Spleen (tissue), 7 donors: ENCODE measurements at regions not wholly inside any gene's neighbourhood (a gene's known extent, or its start where the extent isn't known, plus 50 kb on each side); places are given as distances from the start of the nearest gene placed in this dataset.

Experiments used
- POLR2A ChIP-seq, 3 donors: fragments of 450-650 bp; IDR thresholded peaks; one replicate each; pipeline ENCODE4 v1.5.1; 2017; ENCODE audit warnings: antibody characterized with exemption in 3 of 3, mild to moderate bottlenecking in 1 of 3
- POLR2AphosphoS5 ChIP-seq, 3 donors: sonication (generic); formaldehyde crosslinking; IDR thresholded peaks; one replicate each; pipeline ENCODE4 v1.5.1; 2017; ENCODE audit warnings: antibody characterized with exemption in 3 of 3
- TF ChIP-seq, protein P1 (sequence below), 11 experiments: fragments of 200-600 bp in 7 of 11; fragments of 450-650 bp in 4 of 11; sonication (generic) in 4 of 11; IDR thresholded peaks in 8 of 11; conservative IDR thresholded peaks in 3 of 11; 1 replicate in 7 of 11; 2 replicates in 4 of 11; pipeline versions ENCODE4 v1.4.0 to v1.8.0; 2016 to 2021; ENCODE audit warnings: antibody characterized with exemption in 11 of 11, inconsistent platforms in 4 of 11, mild to moderate bottlenecking in 1 of 11
- donor health status: DM: no; HTN: no; CAD: no; lungs with moderate emphysema.
- donor health status: DM: no; HTN: no; CAD: no.
- donor health status: DM: no; HTN: no; CAD: no.

DNA sequence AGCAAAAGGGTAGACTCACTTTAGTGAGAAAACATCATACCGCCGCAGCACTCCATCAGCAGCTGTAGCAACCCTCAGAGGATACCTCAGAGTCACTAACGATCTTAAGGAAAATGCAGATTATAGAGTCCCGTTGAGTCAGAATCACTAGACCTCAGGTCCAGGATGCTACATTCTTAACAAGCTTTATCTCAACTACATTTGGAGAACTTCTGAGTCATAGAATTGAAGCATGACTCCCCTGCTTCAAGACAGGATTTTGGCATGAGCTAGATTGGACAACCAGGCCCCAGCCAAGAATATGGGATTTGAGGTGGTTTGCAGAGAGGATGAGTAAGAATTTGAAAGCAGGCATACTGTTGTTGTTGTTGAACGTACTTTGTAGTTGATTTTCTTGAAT lies 118.9 kb upstream of the UBL3 start:
- TF ChIP-seq, protein P1, sequence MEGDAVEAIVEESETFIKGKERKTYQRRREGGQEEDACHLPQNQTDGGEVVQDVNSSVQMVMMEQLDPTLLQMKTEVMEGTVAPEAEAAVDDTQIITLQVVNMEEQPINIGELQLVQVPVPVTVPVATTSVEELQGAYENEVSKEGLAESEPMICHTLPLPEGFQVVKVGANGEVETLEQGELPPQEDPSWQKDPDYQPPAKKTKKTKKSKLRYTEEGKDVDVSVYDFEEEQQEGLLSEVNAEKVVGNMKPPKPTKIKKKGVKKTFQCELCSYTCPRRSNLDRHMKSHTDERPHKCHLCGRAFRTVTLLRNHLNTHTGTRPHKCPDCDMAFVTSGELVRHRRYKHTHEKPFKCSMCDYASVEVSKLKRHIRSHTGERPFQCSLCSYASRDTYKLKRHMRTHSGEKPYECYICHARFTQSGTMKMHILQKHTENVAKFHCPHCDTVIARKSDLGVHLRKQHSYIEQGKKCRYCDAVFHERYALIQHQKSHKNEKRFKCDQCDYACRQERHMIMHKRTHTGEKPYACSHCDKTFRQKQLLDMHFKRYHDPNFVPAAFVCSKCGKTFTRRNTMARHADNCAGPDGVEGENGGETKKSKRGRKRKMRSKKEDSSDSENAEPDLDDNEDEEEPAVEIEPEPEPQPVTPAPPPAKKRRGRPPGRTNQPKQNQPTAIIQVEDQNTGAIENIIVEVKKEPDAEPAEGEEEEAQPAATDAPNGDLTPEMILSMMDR (IDR thresholded peaks at IDR 0.05 in 8 of 11, conservative IDR thresholded peaks at IDR 0.05 in 3 of 11) = no peak
- TF ChIP-seq POLR2A (IDR thresholded peaks at IDR 0.05) (no peak), POLR2AphosphoS5 (IDR thresholded peaks at IDR 0.05) (no peak)
